Sigmoid colon (tissue), 4 donors: ENCODE measurements at regions not wholly inside any gene's neighbourhood (a gene's known extent, or its start where the extent isn't known, plus 50 kb on each side); places are given as distances from the start of the nearest gene placed in this dataset.

Source experiments
- EP300 ChIP-seq, 4 donors: sonication (generic); formaldehyde crosslinking; IDR thresholded peaks; one replicate each; pipeline ENCODE4 v1.6.1; 2017; ENCODE audit warnings: antibody characterized with exemption in 4 of 4
- POLR2AphosphoS5 ChIP-seq, 4 donors: sonication (generic); formaldehyde crosslinking; IDR thresholded peaks; one replicate each; pipeline ENCODE4 v1.6.1; 2017; ENCODE audit warnings: antibody characterized with exemption in 4 of 4
- TF ChIP-seq, protein P1 (sequence below), 4 experiments: fragments of 450-650 bp in 3 of 4; fragments of 200-600 bp in 1 of 4; IDR thresholded peaks; one replicate each; pipeline ENCODE4 v1.5.1; 2016 to 2019; ENCODE audit warnings: antibody characterized with exemption in 4 of 4, mild to moderate bottlenecking in 3 of 4, moderate library complexity in 2 of 4

DNA sequence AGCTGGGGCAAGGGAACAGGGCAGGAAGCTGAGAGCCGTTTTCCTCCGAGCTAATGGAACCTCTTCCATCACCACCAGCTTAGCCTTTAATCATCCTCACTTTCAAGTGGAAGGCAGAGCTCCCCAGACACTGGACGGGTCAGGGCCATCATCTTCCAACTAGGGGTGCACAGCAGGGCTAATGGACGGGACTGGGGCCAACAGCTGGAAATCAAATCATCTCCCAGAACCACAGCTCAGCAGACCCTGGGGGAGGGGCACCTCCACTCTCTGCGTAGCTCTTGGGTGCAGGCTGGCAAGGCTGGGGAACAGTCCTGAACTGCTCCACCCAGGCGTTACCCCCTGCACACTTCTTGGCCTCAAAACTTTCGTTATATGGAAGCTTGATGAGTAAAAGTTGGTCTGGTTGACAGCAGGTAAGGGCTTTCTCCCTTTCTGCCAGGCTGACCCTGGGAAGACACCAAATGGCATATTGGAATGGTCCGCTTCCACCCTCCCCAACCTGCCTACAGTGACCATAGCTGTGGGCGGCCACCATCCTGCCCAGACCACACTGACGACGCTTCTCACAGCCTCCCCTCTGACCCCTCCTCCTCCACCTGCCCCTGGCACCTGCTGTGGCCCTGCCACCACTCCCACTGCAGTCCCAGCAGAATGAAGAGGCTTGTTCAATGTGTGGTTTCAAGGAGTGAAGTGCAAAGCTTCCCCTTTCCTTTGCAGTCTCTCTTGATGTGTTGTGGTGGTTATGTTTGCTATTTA, 51.7 kb upstream of the RET start:
- TF ChIP-seq, protein P1, sequence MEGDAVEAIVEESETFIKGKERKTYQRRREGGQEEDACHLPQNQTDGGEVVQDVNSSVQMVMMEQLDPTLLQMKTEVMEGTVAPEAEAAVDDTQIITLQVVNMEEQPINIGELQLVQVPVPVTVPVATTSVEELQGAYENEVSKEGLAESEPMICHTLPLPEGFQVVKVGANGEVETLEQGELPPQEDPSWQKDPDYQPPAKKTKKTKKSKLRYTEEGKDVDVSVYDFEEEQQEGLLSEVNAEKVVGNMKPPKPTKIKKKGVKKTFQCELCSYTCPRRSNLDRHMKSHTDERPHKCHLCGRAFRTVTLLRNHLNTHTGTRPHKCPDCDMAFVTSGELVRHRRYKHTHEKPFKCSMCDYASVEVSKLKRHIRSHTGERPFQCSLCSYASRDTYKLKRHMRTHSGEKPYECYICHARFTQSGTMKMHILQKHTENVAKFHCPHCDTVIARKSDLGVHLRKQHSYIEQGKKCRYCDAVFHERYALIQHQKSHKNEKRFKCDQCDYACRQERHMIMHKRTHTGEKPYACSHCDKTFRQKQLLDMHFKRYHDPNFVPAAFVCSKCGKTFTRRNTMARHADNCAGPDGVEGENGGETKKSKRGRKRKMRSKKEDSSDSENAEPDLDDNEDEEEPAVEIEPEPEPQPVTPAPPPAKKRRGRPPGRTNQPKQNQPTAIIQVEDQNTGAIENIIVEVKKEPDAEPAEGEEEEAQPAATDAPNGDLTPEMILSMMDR (IDR thresholded peaks at IDR 0.05) = no peak
- TF ChIP-seq POLR2AphosphoS5 (IDR thresholded peaks at IDR 0.05) = no peak
- TF ChIP-seq EP300 (IDR thresholded peaks at IDR 0.05) = no peak
